ENCODE measurements at regions not wholly inside any gene's neighbourhood (a gene's known extent, or its start where the extent isn't known, plus 50 kb on each side); places are given as distances from the start of the nearest gene placed in this dataset.

- Histone ChIP-seq H3K9ac (ENCODE audit: low read depth, low read length) (no peak overlapping the region), H3K4me1 (ENCODE audit: insufficient read depth, low read length) (no peaks in the 10 kb centered on the region), H3K36me3 (ENCODE audit: insufficient read depth, low read length) (no peaks in the 10 kb centered on the region), H3K9me3 (ENCODE audit: control insufficient read depth, insufficient read depth, low read length) (no peaks in the 10 kb centered on the region)
These were observed 253.8 kb upstream of the DMD start for GRCh38 chrX:33465137-33465536.

DNA sequence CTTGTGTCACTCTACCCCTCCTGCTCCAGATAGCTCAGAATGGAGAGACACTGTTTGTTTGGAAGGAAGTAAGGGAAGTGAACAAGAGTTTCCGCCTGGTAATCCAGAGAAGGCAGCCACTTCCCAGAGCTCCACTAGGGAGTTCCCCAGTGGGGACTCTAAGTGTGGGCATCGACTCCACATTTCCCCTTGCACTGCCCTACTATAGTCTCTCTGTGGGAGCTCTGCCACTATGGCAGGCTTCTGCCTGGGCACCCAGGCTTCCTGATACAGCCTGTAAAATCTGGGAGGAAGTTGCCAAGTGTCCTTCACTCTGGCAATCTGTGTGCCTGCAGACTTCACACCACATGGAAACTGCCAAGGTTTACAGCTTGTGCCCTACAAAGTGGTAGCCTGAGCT lies 245.8 kb upstream of the DMD start:
- no peaks in the 10 kb centered on the region for H3K4me1 ChIP-seq (ENCODE audit: insufficient read depth, low read length)
- no peak overlapping the region for H3K9ac ChIP-seq (ENCODE audit: low read depth, low read length)
- no peaks in the 10 kb centered on the region for H3K36me3 ChIP-seq (ENCODE audit: insufficient read depth, low read length)
- H3K9me3 ChIP-seq (ENCODE audit: control insufficient read depth, insufficient read depth, low read length), result no peaks in the 10 kb centered on the region

GRCh38 chrX:33447285-33447684 lies 235.9 kb upstream of the DMD start:
- no peak overlapping the region for H3K9ac ChIP-seq (ENCODE audit: low read depth, low read length)
- no peaks in the 10 kb centered on the region for H3K36me3 ChIP-seq (ENCODE audit: insufficient read depth, low read length)
- H3K4me1 ChIP-seq (ENCODE audit: insufficient read depth, low read length), result no peaks in the 10 kb centered on the region
- no peaks in the 10 kb centered on the region for H3K9me3 ChIP-seq (ENCODE audit: control insufficient read depth, insufficient read depth, low read length)

DNA sequence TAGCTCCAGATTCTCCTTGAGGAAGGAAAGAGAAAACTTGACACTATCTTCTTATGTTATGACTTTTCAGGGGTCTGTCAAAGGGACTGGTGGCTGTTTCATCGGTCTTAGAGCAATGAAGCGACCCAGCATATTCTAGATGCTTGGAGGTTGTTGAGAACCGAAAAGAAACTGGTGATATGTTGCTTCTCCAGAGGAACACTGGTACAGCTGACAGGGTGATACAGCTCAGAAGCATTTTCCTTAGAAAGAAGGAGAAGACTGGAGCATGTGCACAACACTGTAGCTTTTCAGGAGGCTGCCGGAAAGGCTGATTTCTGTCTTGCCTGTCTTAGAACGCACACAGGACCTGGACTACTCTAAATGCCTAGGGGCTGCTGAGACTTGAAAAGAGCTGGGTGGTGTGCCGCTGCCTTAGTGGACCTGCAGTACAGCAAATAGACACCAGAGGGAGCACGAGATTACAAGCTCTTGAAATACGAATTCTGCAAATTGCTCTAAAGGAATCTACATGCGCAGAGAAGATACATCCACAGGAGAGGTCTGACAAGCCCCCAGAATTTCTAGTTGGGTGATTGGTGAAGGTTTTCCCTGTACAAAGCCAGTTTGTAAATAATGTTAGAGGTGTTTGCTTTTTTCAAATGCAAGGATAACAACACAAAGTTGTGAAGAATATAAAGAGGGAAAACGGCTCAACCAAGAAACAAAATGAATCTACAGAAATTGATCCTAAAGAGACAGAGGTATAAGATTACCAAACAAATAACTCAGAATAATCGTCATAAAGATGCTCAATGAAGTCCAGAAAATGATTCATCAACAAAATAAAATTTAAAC lies 223.1 kb upstream of the DMD start:
- Histone ChIP-seq H3K4me1 (ENCODE audit: insufficient read depth, low read length) (0 out of 2 replicates have a peak, but pooled peaks cover 3% of the 10 kb centered on the region), H3K36me3 (ENCODE audit: insufficient read depth, low read length) (no peaks in the 10 kb centered on the region), H3K9ac (ENCODE audit: low read depth, low read length) (no peak overlapping the region), H3K9me3 (ENCODE audit: control insufficient read depth, insufficient read depth, low read length) (no peaks in the 10 kb centered on the region)

DNA sequence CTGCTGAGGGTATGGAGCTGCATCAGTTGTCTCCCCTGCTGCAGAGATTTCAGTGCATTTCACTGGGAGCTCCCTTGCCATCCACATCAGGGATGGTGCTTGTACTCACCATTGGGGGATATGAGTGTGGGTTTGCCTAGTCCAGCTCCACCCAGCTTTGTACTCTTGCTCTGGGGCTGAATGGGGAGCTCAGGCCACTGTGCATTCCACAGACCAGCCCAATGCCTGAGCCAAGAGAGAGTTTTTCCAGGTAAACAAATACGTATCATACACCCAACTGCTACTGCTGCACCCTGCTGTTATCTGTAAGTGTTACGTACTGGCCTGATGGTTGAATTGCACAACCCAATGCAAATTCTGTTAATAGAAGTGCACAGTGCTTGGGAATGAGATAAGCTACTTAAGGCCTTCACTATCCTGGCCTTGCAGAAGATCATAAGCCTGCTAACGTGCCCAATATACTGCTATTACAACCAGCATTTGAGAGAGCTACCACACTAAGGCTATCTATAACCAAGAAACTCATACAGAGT lies 205.0 kb upstream of the DMD start:
- Histone ChIP-seq H3K9ac (ENCODE audit: low read depth, low read length) (no peak overlapping the region), H3K36me3 (ENCODE audit: insufficient read depth, low read length) (no peaks in the 10 kb centered on the region), H3K9me3 (ENCODE audit: control insufficient read depth, insufficient read depth, low read length) (peaks cover 7% of the 10 kb centered on the region; the same call in 1 of the 2 replicates), H3K4me1 (ENCODE audit: insufficient read depth, low read length) (no peaks in the 10 kb centered on the region)

DNA sequence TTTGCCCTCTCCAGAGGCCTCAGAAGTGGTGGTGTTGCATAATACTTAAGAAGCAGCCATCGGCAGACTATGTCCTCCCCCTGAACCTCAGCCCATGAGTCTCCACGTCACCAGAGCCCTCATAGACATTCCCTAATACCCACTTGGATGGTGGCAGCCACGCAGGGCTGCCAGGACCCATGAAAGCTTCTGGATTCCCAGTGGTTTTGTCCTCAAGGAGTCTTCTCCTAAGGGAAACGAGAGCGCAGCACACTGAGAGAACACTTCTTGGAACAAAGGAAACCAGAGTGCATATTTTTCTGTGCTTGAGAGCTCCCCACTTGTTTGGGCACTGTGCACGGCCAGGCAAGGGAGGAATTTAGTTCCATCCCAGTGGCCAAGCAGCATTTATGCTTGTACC lies 204.1 kb upstream of the DMD start:
- Histone ChIP-seq H3K9me3 (ENCODE audit: control insufficient read depth, insufficient read depth, low read length) (peaks cover 7% of the 10 kb centered on the region; the same call in 1 of the 2 replicates), H3K4me1 (ENCODE audit: insufficient read depth, low read length) (no peaks in the 10 kb centered on the region), H3K9ac (ENCODE audit: low read depth, low read length) (no peak overlapping the region), H3K36me3 (ENCODE audit: insufficient read depth, low read length) (no peaks in the 10 kb centered on the region)

DNA sequence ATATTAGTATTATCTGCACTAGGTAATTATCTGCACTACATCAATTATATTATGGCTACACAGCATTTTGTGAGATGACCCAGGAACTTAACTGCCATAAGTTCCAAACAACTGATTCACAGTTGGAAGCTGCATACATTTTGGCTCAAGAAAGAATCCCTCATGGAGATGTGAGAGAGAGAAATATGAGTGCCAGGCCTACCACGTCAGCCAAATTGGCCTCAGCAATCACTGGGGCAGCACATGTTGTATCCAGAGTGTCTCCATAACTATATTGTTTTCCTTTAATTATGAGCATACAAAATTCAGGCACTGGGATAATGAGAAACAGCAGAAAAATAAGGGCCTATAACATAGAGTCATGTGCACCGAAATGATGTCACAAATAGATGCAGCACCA lies 174.2 kb upstream of the DMD start:
- H3K9me3 ChIP-seq (ENCODE audit: control insufficient read depth, insufficient read depth, low read length), result no peaks in the 10 kb centered on the region
- H3K36me3 ChIP-seq (ENCODE audit: insufficient read depth, low read length), result no peaks in the 10 kb centered on the region
- H3K4me1 ChIP-seq (ENCODE audit: insufficient read depth, low read length), result no peaks in the 10 kb centered on the region
- no peak overlapping the region for H3K9ac ChIP-seq (ENCODE audit: low read depth, low read length)

GRCh38 chrX:33379839-33380238 lies 168.5 kb upstream of the DMD start:
- Histone ChIP-seq H3K9ac (ENCODE audit: low read depth, low read length) (no peak overlapping the region), H3K9me3 (ENCODE audit: control insufficient read depth, insufficient read depth, low read length) (no peaks in the 10 kb centered on the region), H3K36me3 (ENCODE audit: insufficient read depth, low read length) (no peaks in the 10 kb centered on the region), H3K4me1 (ENCODE audit: insufficient read depth, low read length) (no peaks in the 10 kb centered on the region)

DNA sequence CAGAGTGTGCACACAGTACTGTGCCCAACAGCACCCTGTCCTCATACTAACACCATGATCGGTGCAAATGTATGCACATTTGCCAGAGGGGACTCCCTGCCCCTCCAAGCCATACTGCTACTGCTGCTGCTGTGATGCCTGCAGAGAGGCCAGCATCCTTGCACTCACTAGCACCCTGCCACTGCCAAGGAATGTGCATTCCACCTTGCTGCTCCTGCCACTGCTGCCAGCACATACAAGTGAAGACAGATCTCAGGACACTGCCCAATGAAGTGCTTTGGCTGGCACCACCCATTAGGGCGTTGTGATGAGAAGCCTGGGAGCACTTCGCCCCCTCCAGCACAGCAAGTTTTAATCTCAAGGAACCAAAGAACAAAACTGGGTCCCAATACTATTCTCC lies 146.3 kb upstream of the DMD start:
- no peaks in the 10 kb centered on the region for H3K36me3 ChIP-seq (ENCODE audit: insufficient read depth, low read length)
- no peak overlapping the region for H3K9ac ChIP-seq (ENCODE audit: low read depth, low read length)
- H3K4me1 ChIP-seq (ENCODE audit: insufficient read depth, low read length), result no peaks in the 10 kb centered on the region
- H3K9me3 ChIP-seq (ENCODE audit: control insufficient read depth, insufficient read depth, low read length), result no peaks in the 10 kb centered on the region

DNA sequence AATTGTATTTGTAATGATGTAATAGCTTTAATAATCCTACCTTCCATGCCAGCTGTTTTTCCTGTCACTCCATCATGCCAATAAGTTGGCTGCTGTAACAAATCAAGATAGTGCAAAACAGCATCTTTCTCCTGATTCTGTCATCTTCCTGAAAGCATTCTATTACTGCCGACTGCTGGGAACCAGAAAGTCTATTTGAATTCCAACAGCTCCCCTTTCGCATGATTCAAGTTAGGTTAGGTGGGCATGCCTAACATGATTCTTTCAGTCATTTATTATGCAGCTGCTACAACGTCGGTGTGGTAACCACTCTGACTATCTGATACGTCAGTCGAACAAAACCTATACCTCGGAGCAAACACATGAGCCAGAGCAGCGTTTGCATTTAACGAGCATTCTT lies 127.9 kb upstream of the DMD start:
- Histone ChIP-seq H3K4me1 (ENCODE audit: insufficient read depth, low read length) (peaks cover 21% of the 10 kb centered on the region; the same call in 1 of the 2 replicates), H3K9ac (ENCODE audit: low read depth, low read length) (peak overlapping the region; percentile 22; the same call in 1 of the 2 replicates), H3K36me3 (ENCODE audit: insufficient read depth, low read length) (no peaks in the 10 kb centered on the region), H3K9me3 (ENCODE audit: control insufficient read depth, insufficient read depth, low read length) (no peaks in the 10 kb centered on the region)

GRCh38 chrX:33336783-33337182 lies 125.4 kb upstream of the DMD start:
- Histone ChIP-seq H3K36me3 (ENCODE audit: insufficient read depth, low read length) (no peaks in the 10 kb centered on the region), H3K9ac (ENCODE audit: low read depth, low read length) (no peak overlapping the region; the same call in 1 of the 2 replicates), H3K9me3 (ENCODE audit: control insufficient read depth, insufficient read depth, low read length) (no peaks in the 10 kb centered on the region), H3K4me1 (ENCODE audit: insufficient read depth, low read length) (peaks cover 21% of the 10 kb centered on the region; the same call in 1 of the 2 replicates)

GRCh38 chrX:33333271-33333670 lies 121.9 kb upstream of the DMD start:
- Histone ChIP-seq H3K36me3 (ENCODE audit: insufficient read depth, low read length) (no peaks in the 10 kb centered on the region), H3K9ac (ENCODE audit: low read depth, low read length) (no peak overlapping the region), H3K4me1 (ENCODE audit: insufficient read depth, low read length) (peaks cover 8% of the 10 kb centered on the region; the same call in 1 of the 2 replicates), H3K9me3 (ENCODE audit: control insufficient read depth, insufficient read depth, low read length) (no peaks in the 10 kb centered on the region)

GRCh38 chrX:33330798-33331197 lies 119.4 kb upstream of the DMD start:
- no peaks in the 10 kb centered on the region for H3K9me3 ChIP-seq (ENCODE audit: control insufficient read depth, insufficient read depth, low read length)
- no peaks in the 10 kb centered on the region; the same call in 1 of the 2 replicates for H3K4me1 ChIP-seq (ENCODE audit: insufficient read depth, low read length)
- H3K36me3 ChIP-seq (ENCODE audit: insufficient read depth, low read length), result no peaks in the 10 kb centered on the region
- no peak overlapping the region for H3K9ac ChIP-seq (ENCODE audit: low read depth, low read length)

GRCh38 chrX:33324099-33324498 lies 112.8 kb upstream of the DMD start:
- Histone ChIP-seq H3K9ac (ENCODE audit: low read depth, low read length) (no peak overlapping the region), H3K36me3 (ENCODE audit: insufficient read depth, low read length) (no peaks in the 10 kb centered on the region), H3K9me3 (ENCODE audit: control insufficient read depth, insufficient read depth, low read length) (no peaks in the 10 kb centered on the region), H3K4me1 (ENCODE audit: insufficient read depth, low read length) (no peaks in the 10 kb centered on the region; the same call in 1 of the 2 replicates)

DNA sequence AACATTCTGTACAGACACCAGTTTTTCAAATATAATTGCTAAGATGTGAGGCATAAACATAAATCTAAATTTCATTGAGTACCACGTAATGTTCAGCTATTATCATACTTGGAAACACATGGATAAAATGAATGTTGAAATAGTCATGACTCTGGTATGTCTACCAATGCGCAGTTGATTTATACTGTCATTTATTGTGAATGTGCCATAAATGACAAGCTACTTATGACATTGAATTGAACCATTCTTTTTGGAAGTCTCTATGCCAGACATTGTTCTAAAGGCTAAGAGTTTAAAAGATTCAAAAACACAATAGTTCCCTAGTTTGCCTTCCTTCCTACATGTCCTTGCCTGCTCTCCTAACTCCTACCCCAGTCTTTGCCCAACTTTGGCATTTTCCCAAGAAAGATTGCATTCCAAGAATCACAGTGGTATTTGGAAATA lies 96.6 kb upstream of the DMD start:
- Histone ChIP-seq H3K9ac (ENCODE audit: low read depth, low read length) (no peak overlapping the region), H3K4me1 (ENCODE audit: insufficient read depth, low read length) (no peaks in the 10 kb centered on the region), H3K9me3 (ENCODE audit: control insufficient read depth, insufficient read depth, low read length) (no peaks in the 10 kb centered on the region; the same call in 1 of the 2 replicates), H3K36me3 (ENCODE audit: insufficient read depth, low read length) (no peaks in the 10 kb centered on the region)

All from ES-I3 (cell line).